GM18505 (cell line): ENCODE measurements at regions not wholly inside any gene's neighbourhood (a gene's known extent, or its start where the extent isn't known, plus 50 kb on each side); places are given as distances from the start of the nearest gene placed in this dataset.

Experiments used
- ATAC-seq: cut with Tn5 transposase; IDR thresholded peaks from one replicate; pipeline ENCODE4 v1.9.1; 2021; ENCODE audit not compliant: unreplicated experiment
- POLR2A ChIP-seq: IDR thresholded peaks from 4 replicates; pipeline ENCODE4 v1.6.1; 2011; ENCODE audit warnings: borderline replicate concordance; ENCODE audit not compliant: insufficient read depth, insufficient read length; ENCODE audit errors: extremely low read depth

DNA sequence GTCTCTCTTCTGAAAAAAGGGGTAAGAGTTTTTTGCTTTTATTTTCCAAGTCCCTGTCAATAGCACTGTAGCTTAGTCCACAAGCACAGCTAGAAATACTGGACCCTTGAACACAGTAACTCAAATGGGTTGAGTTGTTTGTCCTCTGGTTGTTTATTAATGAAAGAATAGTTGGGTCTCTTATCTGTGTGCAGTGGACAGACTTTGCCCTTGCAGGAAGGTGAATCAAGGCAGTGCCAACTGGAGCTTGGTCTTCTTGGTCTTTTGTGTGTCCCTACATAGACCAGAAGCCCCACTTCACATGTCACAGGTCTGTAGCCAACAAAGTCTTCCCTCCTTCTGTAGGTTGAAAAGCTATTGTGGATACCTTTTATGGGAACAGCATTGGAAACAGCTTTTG, 322.0 kb downstream of the AACS start:
- no peak for TF ChIP-seq POLR2A
- ATAC-seq = no peak

DNA sequence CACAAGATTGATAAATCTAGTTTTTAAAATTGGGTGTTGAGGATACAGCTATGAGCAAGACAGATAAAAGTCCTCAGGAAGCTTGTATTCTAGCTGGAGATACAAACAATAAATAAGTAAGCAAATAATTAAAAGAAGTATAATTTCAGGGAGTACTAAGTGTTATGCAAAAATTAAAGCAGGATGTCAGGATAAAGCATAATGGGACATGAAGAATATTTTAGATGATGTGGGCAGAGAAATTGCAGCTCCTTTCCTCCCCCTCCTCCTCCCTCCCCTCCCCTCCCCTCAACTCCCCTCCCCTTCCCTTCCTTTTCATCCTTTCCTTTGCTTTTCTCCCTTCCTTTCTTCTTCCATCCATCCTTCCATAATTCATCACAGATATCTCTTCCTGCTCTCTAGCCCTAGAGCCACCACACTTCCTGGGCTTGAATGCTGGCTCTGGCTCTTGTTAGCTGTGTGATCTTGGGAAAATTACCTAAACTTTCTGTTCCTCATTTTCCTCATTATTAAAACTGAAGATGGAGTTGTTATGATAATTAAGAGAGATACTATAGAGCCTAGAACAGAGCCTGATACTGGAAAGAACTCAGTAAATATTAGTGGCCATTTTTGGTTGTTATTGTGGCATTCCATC, 323.9 kb downstream of the AACS start:
- ATAC-seq = no peak

DNA sequence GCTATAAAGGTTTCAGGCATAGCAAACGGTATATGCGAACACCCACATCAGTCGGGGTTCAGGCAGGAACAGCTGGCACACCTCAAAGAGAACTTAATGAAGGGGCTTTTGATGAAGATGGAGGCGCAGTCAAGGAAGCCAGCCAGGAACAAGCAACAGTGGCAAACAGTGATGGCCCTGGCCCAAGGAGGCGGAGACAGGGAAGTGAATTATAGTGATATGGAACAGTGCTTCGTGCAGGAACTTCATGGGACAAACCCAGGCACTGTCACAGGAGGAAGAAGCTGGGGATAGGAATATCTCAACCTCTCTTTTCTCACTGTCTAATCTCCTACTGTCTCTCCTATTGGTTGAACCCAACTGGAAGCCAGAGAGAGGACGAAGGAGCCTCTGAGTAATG, 328.3 kb downstream of the AACS start:
- no peak for TF ChIP-seq POLR2A
- ATAC-seq = no peak

More for the DNA sequence above, 323.9 kb downstream of the AACS start:
- TF ChIP-seq POLR2A = no peak

DNA sequence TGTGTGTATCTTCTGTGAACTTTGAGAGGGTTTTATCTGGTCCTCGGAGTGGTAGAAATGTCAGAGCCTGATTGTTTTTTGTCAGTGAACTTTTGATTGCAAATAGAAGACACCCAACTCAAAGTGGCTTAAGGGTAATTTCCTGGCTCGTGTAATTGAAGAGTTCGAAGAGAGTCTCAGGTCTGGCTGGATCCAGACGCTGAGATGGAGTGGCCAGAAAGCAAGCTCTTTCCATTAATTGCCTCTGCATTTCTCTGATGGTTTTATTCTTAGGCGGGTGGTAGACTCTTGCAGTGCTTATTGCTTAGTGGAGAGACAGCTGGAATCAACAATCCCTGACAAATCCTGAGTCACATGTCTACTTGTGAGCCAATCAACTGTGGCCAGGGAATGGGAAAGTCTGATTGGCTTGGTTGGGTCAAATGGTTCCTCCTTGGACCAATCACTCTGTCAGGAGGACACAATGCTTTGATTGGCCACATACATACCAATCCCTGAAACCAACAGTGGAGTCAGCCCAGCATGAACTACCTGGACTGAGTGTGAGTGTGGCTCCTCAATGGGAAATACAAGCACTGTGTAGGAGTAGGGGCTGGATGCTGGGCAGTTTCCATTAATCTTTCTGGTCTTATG, 330.5 kb downstream of the AACS start:
- ATAC-seq = no peak
- no peak for TF ChIP-seq POLR2A

DNA sequence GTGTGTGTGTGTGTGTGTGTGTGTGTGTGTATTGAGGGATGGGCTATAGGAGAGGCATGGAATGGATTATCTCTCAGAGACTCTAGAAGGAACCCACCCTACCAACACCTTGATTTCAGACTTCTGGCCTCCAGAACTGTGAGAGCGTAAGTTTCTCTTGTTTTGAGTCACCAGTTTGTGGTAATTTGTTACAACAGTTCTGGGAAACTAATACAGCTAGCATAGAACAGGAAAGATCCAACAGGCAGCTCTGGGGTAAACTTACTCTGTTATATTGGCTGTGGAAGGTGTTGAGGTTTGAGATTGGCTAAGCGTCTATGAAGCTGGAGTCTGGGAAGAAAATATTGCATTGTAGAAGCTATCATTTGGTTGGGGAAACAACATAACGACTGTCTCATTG, 334.3 kb downstream of the AACS start:
- no peak for TF ChIP-seq POLR2A
- no peak for ATAC-seq

DNA sequence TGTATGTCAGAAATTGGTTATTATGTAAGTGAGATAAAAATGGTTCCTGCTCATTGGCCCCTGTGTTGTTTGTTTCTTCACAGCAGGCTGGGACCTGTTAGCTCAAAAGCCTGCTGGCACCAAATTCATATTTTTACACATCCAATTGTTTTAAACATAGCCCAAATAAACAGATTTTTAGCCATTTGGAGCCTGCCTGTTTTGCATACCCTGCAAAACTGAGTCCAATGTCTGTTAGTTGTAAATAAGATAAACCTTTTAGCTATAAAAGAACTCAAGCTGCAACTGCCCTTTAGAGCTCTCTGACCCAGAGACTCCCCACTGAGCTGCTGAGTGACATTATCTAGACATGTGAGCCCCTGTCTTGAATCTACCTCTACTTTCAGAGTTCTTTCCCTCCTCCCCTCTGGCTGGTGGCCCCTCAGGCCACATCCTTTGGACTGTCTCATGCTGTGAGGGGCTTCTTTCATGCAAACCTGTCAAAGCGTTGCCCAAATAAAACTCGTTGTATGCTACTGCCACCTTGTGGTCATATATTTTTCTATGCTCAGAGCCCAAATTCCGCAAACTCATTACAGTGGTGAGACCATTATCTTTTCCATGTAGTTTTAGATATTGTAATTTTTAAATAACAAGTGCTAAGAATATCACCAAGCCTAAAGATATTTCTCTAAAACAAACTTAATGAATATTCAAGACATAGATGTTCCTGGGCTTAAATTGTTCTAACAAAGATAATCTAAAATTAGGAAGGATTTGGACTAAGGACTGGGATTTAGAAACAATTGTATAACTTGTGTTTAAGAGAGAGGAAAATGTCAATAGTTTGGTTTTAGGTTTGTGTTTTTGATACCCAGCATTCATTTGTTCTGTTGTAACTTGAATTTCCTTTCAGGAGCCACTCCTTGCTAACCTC, 337.9 kb downstream of the AACS start:
- ATAC-seq = no peak
- TF ChIP-seq POLR2A = no peak

DNA sequence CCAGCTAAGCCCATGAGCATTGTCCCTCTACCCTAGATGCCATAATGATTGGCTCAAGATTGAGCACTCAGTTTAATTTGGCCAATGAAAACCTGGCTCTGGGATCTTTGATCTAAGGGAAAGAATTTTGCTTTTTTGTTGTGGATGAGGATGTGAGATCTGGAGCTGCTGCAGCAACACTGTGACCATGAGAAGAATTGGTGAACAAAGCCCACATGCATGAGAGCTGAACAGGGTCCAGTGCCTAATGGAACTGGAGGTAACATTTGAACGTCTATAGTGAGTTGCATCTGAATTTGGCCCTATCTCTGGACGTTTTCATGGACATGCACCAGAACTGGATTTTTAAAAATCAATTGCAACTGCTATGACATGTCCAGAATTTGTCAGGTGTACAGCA, 338.6 kb downstream of the AACS start:
- TF ChIP-seq POLR2A = no peak
- ATAC-seq = no peak

DNA sequence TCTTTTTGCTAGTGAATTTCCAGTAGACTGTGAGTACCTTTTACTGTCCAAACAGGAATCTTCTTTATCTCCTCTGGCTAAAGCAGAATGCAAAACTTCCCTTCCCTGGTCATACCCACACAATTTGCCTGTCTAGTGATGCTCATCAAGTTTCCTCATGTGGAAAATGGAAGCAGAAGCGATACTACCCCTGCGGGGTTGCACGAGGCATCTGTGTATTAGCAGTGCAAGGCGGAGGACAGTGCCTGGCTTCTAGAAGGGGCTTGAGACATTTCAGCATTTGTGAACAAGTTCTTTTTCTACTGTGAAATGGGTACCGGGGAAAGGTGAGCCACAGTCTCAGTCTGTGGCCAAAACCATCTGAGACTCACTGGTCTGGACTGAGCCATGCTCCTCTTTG, 340.9 kb downstream of the AACS start:
- peak; percentile 96 for ATAC-seq
- TF ChIP-seq POLR2A = no peak

DNA sequence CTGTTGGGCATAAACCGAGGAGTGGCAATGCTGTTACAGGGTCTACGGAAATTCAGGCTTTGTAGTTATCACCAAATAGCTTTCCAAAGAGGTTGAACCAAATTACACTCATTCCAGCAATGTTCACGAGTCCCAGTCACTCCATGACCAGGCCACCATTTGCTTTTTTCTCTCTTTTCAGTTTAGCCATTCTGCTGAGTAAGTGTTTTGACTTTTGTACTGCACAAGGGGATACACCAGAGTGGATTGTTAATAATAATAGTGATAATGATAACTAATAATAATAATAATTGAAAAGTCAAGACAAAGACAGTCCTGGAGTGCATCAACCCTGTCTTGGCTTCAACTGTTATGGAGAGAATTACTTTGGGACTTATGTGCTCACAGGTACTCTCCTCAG, 343.5 kb downstream of the AACS start:
- no peak for TF ChIP-seq POLR2A
- no peak for ATAC-seq

DNA sequence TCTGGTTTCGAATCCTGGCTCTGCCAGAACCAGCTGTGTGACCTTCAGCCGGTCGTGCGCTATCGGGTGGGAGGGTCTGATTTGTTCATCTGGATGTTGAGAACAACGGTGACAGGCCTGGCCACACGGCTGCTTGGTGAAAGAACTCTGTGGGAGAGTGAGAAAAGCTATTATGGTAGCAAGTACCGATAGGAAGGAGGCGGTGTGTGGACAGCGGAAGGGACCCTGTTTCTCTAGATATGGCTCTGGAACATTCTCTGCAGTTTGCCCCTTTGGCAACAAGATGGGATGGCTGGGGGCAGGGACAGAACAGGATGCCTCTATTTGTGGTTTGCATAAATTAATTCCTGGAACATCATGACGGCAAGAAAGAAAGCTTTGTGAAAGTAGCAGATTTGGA, 347.3 kb downstream of the AACS start:
- no peak for TF ChIP-seq POLR2A
- no peak for ATAC-seq

DNA sequence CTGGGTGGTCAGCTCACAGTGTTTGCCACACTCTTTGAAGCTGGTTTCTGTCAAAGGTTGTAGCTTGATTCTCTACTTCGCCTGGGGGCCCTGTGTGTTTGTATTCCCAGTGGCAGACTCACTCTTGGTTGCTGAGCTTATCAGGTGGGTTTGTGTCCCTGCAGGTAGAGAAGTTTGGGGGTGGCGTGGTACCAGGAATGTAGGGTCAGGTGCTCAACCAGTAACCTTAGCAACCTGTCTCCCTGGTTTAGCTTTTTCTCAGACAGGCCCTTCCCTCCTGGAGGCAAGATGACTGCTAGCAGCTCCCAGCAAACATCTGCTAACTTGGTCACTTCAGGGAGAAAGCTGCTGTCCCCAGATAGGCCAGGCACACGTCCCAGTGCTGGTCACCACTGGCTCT, 352.2 kb downstream of the AACS start:
- TF ChIP-seq POLR2A = no peak
- no peak for ATAC-seq

DNA sequence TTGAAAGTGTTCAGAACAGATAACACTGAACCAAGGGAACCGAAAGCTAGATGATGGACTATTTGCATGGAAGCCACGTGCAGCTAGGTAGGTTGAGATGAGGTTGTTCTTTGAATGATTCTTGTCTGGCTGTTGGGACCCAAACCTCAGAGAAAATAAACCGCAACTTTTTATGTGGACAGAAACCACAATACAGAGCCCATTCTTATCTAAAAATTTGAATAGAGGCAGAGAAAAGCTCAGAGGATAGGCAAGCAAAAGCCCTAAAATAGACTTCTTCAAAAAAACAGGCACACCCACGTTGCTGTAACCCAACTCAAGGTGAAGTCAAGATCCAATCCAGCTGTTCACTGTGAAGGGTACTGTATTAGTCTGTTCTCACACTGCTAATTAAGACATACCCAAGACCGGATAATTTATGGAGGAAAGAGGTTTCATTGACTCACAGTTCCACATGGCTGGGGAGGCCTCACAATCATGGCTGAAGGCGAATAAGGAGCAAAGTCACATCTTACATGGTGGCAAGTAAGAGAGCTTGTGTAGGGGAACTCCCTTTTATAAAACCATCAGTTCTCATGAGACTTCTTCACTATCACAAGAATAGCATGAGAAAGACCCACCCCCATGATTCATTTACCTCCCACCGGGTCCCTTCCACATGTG, 353.8 kb downstream of the AACS start:
- peak; percentile 82 for ATAC-seq
- TF ChIP-seq POLR2A = no peak

DNA sequence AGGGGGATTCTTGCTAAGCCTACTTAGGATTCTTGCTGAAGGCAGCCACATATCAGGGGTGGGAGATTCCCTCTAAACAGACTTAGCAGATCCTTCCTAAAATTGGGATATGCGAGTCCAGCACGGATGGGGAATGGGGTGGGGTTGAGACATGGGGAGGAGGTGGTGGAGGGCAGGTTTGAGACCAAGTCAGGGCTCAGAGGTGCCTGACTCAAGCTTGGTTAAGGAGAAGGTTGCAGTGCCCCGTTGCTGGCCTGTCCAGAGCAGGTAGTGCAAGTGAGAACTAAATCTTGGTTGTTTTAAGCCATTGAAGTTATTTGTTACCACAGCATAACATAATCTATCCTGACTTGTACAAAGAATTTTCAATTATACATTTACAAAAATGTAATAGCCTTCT, 359.7 kb downstream of the AACS start:
- no peak for ATAC-seq

DNA sequence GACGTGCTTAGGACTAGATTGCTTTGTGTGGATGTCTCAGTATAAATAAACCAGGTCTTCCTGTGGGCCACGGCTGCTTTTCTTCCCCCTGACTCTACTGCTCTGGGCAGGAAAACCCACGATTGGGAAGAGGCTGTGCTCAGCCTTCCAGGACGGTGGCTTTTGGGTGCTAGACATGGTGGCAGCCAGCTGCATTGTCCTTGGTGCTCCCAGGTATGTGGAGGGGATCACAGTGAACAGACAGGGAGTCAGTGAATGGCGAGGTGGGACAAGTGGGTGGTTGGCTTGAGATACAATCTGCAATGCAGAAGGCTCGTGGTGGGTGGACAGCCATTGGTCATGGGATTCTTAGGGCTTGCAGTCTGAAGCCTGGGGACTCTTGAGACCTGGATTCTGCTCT, 366.3 kb downstream of the AACS start:
- no peak for TF ChIP-seq POLR2A
- ATAC-seq = no peak

More for the DNA sequence above, 359.7 kb downstream of the AACS start:
- no peak for TF ChIP-seq POLR2A

DNA sequence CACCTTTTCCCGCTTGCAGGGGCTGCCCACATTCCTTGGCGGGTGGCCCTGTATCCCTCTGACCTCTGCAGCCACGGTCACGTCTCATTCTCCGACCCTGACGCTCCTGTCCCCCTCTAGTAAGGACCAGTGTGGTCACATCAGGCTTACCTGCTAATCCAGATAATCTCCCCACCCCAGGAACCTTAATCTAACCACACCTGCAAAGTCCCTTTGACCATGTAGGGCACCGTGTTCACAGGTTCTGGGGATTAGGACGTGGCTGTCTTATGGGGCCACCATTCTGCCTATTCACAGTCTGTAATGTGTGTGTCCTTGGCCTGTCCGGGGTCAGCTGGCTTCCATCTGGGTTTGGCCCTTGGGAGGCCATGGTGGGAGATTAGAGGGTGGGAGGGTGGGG, 368.9 kb downstream of the AACS start:
- ATAC-seq = no peak
- TF ChIP-seq POLR2A = no peak
